ENCODE measurements at regions not wholly inside any gene's neighbourhood (a gene's known extent, or its start where the extent isn't known, plus 50 kb on each side); places are given as distances from the start of the nearest gene placed in this dataset.

DNA sequence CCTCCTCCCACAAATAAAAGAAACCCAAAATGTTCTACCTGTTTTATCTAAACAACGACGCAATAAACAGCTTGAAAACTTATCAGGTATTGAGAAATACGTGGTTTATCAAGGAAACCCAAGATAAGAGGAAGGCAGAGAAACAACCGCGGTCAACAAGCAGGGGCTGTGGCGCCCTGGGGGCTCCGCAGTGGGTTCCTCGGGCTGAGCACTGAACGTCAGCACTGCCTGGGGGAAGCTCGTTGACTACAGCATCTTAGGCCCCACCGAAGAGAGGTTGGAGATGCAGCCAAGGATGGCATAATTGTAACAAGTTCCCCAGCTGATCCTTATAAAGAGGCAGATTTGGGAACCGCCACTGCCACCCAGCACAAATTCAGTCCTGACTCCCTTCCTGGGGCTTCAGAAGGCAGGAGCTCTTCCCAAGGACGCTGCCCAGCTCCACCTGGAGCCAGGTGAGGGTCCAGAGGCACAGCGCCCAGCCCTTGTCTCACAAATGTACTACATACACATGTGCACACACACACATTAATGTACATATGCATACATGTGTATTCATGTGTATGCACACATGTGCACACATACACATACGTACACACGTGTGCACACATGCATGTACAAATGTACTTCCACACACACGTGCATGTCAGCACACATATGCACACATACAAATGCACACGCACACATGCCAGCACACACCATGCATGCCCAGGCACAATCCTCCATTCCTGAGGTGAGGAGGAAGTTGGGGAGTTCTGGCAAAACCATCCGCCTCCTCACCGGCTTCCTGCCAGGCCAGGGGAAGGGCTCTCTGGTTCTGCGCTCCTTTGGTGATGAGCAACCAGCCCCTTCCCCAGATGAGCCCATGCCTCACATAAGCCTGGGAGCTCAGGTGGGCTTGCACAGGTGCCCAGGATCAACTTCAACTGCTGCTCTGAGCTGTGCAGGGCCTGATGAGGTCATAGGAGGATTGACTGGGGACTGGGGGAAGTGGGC is 251.1 kb downstream of the NPHP4 start:
- no peaks in the 10 kb centered on the region for H3K4me1 Mint-ChIP-seq

DNA sequence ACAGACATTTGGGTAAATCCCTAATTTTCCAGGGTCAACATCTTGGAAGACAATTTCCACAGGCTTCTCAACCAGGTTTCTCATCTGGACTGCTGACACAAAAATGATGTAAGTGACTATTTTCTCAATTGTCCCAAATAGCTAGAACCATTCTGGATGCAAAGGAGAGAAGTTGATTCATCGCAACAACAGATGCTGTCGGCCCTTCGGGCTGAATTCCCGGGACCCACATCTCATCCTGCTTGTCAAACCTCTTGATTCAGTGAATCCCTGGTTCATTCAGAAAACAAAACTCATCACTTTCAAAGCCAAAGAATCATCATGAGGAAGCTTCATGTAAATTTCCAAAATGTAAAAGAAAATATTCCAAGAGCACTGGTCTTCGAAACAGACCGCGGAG is 251.8 kb downstream of the NPHP4 start:
- H3K27me3 Mint-ChIP-seq = peaks cover 7 to 9% of the 10 kb centered on the region in 2 donors
- H3K4me1 Mint-ChIP-seq = no peaks in the 10 kb centered on the region
- DNase-seq (no peak), ATAC-seq (replicated peaks) (no peak)
- H3K4me3 Mint-ChIP-seq = no peak overlapping the region
- no peaks in the 10 kb centered on the region for H3K36me3 Mint-ChIP-seq
- H3K9me3 Mint-ChIP-seq = peaks cover 1 to 4% of the 10 kb centered on the region in 2 donors
- H3K27ac Mint-ChIP-seq = no peak overlapping the region

More for the DNA sequence above, 251.1 kb downstream of the NPHP4 start:
- DNase-seq (no peak), ATAC-seq (replicated peaks) (no peak)
- Mint-ChIP-seq H3K4me3 (no peak overlapping the region), H3K9me3 (peaks cover 0 to 4% of the 10 kb centered on the region in 2 donors), H3K36me3 (no peaks in the 10 kb centered on the region), H3K27ac (no peak overlapping the region), H3K27me3 (peaks cover 6 to 14% of the 10 kb centered on the region in 2 donors)

GRCh38 chr1:5739561-5740078 is 252.6 kb downstream of the NPHP4 start:
- no peak for ATAC-seq (replicated peaks)
- Mint-ChIP-seq H3K4me1 (no peaks in the 10 kb centered on the region), H3K27ac (no peak overlapping the region), H3K27me3 (peaks cover 4 to 6% of the 10 kb centered on the region in 2 donors), H3K36me3 (no peaks in the 10 kb centered on the region), H3K9me3 (peaks cover 1 to 4% of the 10 kb centered on the region in 2 donors), H3K4me3 (no peak overlapping the region)
- DNase-seq = no peak

DNA sequence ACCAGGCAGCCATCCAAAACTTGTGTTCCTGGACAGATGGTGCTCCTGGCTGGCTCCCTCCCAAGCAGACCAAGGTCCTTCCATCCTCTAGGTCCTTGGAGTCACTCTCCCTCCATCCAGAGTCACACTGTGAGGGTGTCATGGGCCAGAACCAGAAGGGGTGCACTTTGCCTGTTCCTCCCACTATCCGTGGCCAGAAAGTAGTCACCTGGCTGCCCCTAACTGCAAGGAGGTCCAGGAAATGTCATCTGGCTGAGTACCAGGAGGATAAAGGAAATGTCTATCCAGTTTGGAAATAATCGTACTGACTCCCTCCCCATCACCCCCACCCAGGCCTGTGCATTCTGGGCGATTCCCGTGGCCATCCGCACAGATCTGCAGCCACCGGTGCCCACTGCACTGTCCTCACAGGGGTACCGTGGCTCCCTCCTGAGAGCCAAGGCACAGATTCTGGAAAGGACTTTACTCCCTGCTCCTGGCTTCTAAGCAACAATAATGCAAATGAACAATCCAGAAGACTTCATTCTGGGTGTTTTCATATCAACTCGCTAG is 253.2 kb downstream of the NPHP4 start:
- DNase-seq (no peak), ATAC-seq (replicated peaks) (no peak)
- Mint-ChIP-seq H3K36me3 (no peaks in the 10 kb centered on the region), H3K9me3 (peaks cover 1 to 4% of the 10 kb centered on the region in 2 donors), H3K27ac (no peak overlapping the region), H3K4me1 (no peaks in the 10 kb centered on the region), H3K27me3 (peaks cover under 1 to 3% of the 10 kb centered on the region in 2 donors), H3K4me3 (no peak overlapping the region)

DNA sequence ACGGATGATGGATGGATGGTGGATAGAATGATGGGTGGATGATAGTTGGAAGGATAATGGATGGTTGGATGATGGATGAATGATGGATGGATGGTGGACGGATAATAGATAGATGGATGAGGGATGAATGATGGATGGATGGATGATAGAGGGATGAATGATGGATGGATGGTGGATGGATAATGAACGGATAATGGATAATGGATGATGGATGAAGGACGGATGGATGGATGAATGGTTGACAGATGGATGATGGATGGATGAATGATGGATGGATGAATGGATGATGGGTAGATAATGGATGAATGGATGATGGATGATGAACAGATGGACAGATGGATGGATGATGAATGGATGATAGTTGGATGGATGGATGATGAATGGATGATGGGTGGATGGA is 255.1 kb downstream of the NPHP4 start:
- Mint-ChIP-seq H3K9me3 (peaks cover 1 to 4% of the 10 kb centered on the region in 2 donors), H3K4me3 (no peak overlapping the region), H3K27ac (no peak overlapping the region), H3K27me3 (peaks cover 3 to 6% of the 10 kb centered on the region in 2 donors), H3K4me1 (no peaks in the 10 kb centered on the region), H3K36me3 (no peaks in the 10 kb centered on the region)
- DNase-seq (no peak), ATAC-seq (replicated peaks) (no peak)

- ATAC-seq (replicated peaks) (no peak), DNase-seq (no peak)
- Mint-ChIP-seq H3K27ac (no peak overlapping the region), H3K27me3 (peaks cover 4 to 6% of the 10 kb centered on the region in 2 donors), H3K4me3 (no peak overlapping the region), H3K36me3 (no peaks in the 10 kb centered on the region), H3K9me3 (peaks cover 1 to 4% of the 10 kb centered on the region in 2 donors), H3K4me1 (no peaks in the 10 kb centered on the region)
Observed at GRCh38 chr1:5734996-5735395, 257.2 kb downstream of the NPHP4 start.

- ATAC-seq (replicated peaks) (no peak), DNase-seq (no peak)
- Mint-ChIP-seq H3K36me3 (no peaks in the 10 kb centered on the region), H3K27me3 (peaks cover 6 to 8% of the 10 kb centered on the region in 2 donors), H3K4me3 (no peak overlapping the region), H3K27ac (no peak overlapping the region), H3K9me3 (peaks cover 1 to 4% of the 10 kb centered on the region in 2 donors), H3K4me1 (no peaks in the 10 kb centered on the region)
Observed at GRCh38 chr1:5734414-5734813, 257.8 kb downstream of the NPHP4 start.

DNA sequence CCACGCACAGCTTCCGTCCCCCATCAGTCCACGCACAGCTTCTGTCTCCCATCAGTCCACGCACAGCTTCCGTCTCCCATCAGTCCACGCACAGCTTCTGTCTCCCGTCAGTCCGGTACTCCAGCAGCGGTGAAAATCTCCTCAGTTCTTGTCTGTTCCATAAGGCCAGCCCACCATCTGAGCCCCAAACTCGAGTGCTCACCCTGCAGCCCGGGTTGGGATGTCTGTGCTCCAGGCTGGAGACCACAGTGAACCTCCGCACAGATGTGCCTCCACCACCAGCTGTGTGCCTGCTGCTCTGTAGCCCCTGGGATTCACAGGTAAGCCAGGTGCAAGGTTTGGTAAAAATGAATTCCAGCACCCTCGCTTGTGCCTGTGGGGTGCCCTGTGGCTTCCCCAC is 258.6 kb downstream of the NPHP4 start:
- peaks cover 10 to 11% of the 10 kb centered on the region in 2 donors for H3K27me3 Mint-ChIP-seq
- no peak overlapping the region for H3K27ac Mint-ChIP-seq
- no peak for ATAC-seq (replicated peaks)
- no peaks in the 10 kb centered on the region for H3K36me3 Mint-ChIP-seq
- peaks cover 1 to 4% of the 10 kb centered on the region in 2 donors for H3K9me3 Mint-ChIP-seq
- no peak overlapping the region for H3K4me3 Mint-ChIP-seq
- H3K4me1 Mint-ChIP-seq = no peaks in the 10 kb centered on the region
- DNase-seq = no peak

GRCh38 chr1:5731110-5731423 is 261.2 kb downstream of the NPHP4 start:
- Mint-ChIP-seq H3K4me1 (no peaks in the 10 kb centered on the region), H3K27ac (no peak overlapping the region)
- ATAC-seq (replicated peaks) = no peak

DNA sequence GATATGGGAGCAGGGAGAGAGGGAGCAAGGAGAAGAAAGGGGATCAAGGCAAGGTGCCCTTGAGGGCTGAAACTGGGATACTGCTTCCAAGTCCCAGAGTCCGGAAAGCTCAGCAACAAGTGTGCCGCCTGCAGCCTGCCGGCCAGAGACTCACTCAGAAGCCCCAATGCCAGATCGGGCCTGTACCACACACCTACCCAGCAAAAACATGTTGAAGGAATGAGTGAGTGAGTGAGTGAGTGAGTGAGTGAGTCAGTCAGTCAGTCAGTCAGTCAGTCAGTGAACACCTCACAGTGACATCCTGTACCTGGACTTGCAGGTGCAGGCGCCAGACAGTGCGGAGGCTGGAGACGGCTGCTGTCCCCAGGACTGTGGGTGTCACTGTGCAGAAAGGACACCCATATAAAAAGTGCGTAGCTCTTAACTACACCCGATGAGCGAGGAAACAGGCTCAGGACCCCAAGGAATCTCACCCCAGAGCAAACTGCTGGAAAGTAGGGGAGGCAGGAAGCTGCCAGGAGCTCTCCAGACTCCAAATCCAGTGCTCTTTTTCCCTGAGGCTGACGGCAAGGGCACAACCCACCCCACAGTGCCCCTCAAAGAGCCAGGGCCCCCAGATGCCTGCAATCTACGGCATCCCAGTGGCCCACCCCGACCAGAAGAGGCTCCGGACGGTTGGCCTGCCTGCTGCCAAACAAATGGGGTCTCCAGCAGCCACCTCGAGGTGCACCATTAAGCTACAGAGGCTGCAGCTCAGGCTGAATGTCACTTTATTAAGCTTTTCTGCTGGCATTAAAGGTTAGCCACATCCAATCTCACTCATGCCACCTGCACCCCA is 261.7 kb downstream of the NPHP4 start:
- Mint-ChIP-seq H3K4me3 (no peak overlapping the region), H3K4me1 (no peaks in the 10 kb centered on the region), H3K27ac (no peak overlapping the region), H3K27me3 (peaks cover 9 to 15% of the 10 kb centered on the region in 2 donors), H3K36me3 (no peaks in the 10 kb centered on the region), H3K9me3 (no peaks in the 10 kb centered on the region)
- ATAC-seq (replicated peaks) = no peak
- no peak for DNase-seq

More at GRCh38 chr1:5731110-5731423, 261.2 kb downstream of the NPHP4 start:
- no peak for DNase-seq
- peaks cover 12 to 15% of the 10 kb centered on the region in 2 donors for H3K27me3 Mint-ChIP-seq
- H3K4me3 Mint-ChIP-seq = no peak overlapping the region
- no peaks in the 10 kb centered on the region for H3K36me3 Mint-ChIP-seq
- H3K9me3 Mint-ChIP-seq = peaks cover 0 to 1% of the 10 kb centered on the region in 2 donors

DNA sequence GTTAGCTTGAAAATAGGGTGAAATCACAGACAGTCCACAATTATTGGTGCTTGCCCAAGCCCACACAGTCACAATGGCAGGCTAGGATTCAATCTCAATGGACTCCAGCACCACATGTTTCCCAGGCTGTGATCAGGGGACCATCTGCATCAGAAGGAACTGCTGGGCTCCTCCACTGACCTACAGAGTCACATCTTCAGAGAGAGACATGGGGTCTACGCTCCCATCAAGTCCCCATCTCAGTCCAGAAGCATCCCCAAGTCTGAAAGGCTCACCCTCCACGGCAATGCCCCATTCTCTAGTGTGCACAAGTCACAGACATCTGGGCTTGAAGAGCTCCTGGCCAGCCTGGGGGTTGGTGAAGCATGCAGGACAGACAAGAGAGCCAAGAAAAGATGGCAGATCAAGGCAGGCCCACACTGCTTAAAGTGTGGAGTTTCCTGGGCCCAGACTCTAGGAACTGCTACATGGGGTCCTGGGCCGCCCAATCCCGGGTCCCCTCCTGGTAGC is 262.5 kb downstream of the NPHP4 start:
- Mint-ChIP-seq H3K27me3 (peaks cover 12 to 15% of the 10 kb centered on the region in 2 donors), H3K4me1 (no peaks in the 10 kb centered on the region), H3K4me3 (no peak overlapping the region), H3K27ac (no peak overlapping the region), H3K36me3 (no peaks in the 10 kb centered on the region), H3K9me3 (no peaks in the 10 kb centered on the region)
- DNase-seq (no peak), ATAC-seq (replicated peaks) (no peak)

DNA sequence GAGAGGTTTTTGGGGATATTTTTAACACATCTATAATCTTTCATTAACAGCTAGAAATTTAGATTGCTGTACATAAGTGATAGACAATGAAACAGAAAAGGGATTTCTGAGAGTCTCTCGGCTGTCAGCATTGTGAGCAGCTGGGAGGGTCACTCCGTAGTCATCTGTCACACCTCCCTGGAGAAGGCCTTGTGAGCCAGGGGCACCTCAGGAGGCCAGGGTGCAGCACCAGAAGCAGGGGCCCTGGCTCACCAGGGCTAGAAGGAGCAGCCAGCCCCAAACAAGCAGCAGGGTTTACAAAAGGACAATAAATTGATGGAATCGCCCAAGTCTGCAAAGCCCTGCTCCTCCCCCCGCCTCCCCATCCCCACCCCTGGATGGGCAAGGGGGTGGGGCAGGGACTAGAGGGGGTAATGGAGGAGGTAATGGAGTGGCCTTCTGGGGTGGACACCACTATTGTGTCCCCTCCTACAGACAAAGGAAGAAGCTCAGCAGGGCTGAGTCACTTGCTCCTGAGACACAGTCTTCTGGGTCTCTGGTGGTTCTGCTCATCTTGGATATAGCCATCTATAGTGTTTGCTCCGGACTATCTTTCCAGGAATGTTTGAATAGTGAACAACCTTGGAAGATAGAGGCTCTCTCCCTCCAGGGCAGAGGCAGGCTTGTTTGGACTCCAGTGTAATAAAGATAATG is 263.4 kb downstream of the NPHP4 start:
- Mint-ChIP-seq H3K4me3 (no peak overlapping the region), H3K27me3 (peaks cover 12% of the 10 kb centered on the region in 2 donors)

DNA sequence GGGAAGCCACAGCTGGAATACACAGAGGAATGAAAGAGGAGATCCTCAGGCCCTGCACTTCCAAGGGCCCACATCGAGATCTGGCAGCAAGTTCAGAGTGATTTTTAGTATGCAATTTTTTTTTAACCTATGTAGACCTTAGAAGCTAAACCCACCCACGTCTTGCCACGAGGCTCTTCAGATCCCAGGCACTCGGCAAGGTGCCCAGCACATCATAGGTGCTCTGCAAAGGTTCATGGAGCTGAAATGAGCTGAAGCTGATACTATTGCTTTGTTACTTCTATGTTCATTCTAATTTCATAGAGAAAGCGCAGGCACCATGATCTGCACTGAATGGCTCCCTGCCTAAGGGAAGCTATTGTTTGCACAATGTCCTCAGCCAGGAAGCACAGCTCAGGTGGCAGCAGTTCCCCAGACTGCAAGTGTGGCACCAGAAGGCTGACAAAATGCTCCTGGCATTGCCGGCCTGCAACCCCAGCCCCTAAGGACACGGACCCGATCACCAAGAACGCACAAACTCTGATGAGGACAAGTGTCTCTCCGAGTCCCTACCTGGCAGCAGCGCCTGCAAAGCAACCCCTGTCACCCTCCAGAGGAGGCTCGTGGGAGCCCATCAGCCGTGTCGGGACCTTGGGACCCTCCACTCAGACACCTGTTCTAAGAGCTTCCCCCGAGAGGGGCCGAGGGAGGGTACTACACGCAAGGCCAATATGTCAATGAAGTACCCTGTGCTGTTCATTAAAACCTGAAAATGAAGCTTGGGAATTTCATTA is 264.2 kb downstream of the NPHP4 start:
- Mint-ChIP-seq H3K4me1 (no peaks in the 10 kb centered on the region), H3K9me3 (peaks cover 4 to 6% of the 10 kb centered on the region in 2 donors), H3K27ac (no peak overlapping the region), H3K4me3 (no peak overlapping the region), H3K27me3 (peaks cover 9 to 12% of the 10 kb centered on the region in 2 donors), H3K36me3 (no peaks in the 10 kb centered on the region)
- DNase-seq = no peak
- no peak for ATAC-seq (replicated peaks)

More for the DNA sequence above, 263.4 kb downstream of the NPHP4 start:
- no peaks in the 10 kb centered on the region for H3K36me3 Mint-ChIP-seq
- H3K4me1 Mint-ChIP-seq = no peaks in the 10 kb centered on the region
- H3K27ac Mint-ChIP-seq = no peak overlapping the region
- DNase-seq = no peak
- H3K9me3 Mint-ChIP-seq = no peaks in the 10 kb centered on the region
- ATAC-seq (replicated peaks) = no peak

Data from stimulated activated naive B cell treated with anti-CD40 and anti-IgM and Interleukin-4, amounts not matched to agents 10 μg/mL and 1 μg/mL and 100 μg/mL, for 72 hours (primary cell).